ENCODE measurements at regions not wholly inside any gene's neighbourhood (a gene's known extent, or its start where the extent isn't known, plus 50 kb on each side); places are given as distances from the start of the nearest gene placed in this dataset.

GRCh38 chr2:107383691-107384090 lies 443.0 kb upstream of the RGPD4 start:
- intact Hi-C loops (cut with micrococcal nuclease; ENCODE audit: unreplicated experiment) = no loop called here
- Histone ChIP-seq H3K27me3 (ENCODE audit: insufficient read depth, low read depth) (no peaks in the 10 kb centered on the region), H3K36me3 (ENCODE audit: low read depth) (no peaks in the 10 kb centered on the region), H2AFZ (no peak overlapping the region), H3F3A (ENCODE audit: insufficient read depth, low read depth) (no peaks in the 10 kb centered on the region), H3K4me3 (no peak overlapping the region), H3K9me3 (ENCODE audit: insufficient read depth, low read depth) (no peaks in the 10 kb centered on the region), H4K20me1 (ENCODE audit: insufficient read depth) (no peaks in the 10 kb centered on the region), H3K79me2 (ENCODE audit: low read depth) (no peaks in the 10 kb centered on the region), H3K4me2 (no peak overlapping the region), H3K4me1 (replicated peaks; ENCODE audit: insufficient read depth) (no peaks in the 10 kb centered on the region), H3K27ac (no peak overlapping the region), H3K9me2 (ENCODE audit: insufficient read depth) (no peaks in the 10 kb centered on the region)
- ChIA-PET CTCF (no interaction called here), POLR2A (ENCODE audit: unreplicated experiment) (no interaction called here)
- no TSS peak for BruUV-seq (replicated peaks)
- DNase-seq = no peak
- TF ChIP-seq EZH2 (IDR thresholded peaks at IDR 0.05; ENCODE audit: low read depth) = no peak
- no peak for TF ChIP-seq CTCF (conservative IDR thresholded peaks at IDR 0.05)

GRCh38 chr2:107384422-107384821 lies 442.3 kb upstream of the RGPD4 start:
- no peaks in the 10 kb centered on the region for H3K4me1 ChIP-seq (replicated peaks; ENCODE audit: insufficient read depth)
- no peaks in the 10 kb centered on the region for H4K20me1 ChIP-seq (ENCODE audit: insufficient read depth)
- no peaks in the 10 kb centered on the region for H3K36me3 ChIP-seq (ENCODE audit: low read depth)
- no peak overlapping the region for H3K27ac ChIP-seq
- H3K79me2 ChIP-seq (ENCODE audit: low read depth) = no peaks in the 10 kb centered on the region
- H3K27me3 ChIP-seq (ENCODE audit: insufficient read depth, low read depth) = no peaks in the 10 kb centered on the region
- H3K4me3 ChIP-seq = no peak overlapping the region
- POLR2A ChIA-PET (ENCODE audit: unreplicated experiment) = no interaction called here
- no peak for TF ChIP-seq CTCF (conservative IDR thresholded peaks at IDR 0.05)
- no peak for TF ChIP-seq EZH2 (IDR thresholded peaks at IDR 0.05; ENCODE audit: low read depth)
- no peaks in the 10 kb centered on the region for H3F3A ChIP-seq (ENCODE audit: insufficient read depth, low read depth)
- H3K9me3 ChIP-seq (ENCODE audit: insufficient read depth, low read depth) = no peaks in the 10 kb centered on the region
- intact Hi-C loops (cut with micrococcal nuclease; ENCODE audit: unreplicated experiment) = no loop called here
- H3K9me2 ChIP-seq (ENCODE audit: insufficient read depth) = no peaks in the 10 kb centered on the region
- H3K4me2 ChIP-seq = no peak overlapping the region
- no peak overlapping the region for H2AFZ ChIP-seq
- DNase-seq = no peak
- CTCF ChIA-PET = no interaction called here
- BruUV-seq (replicated peaks) = no TSS peak

- no peak overlapping the region for H2AFZ ChIP-seq
- BruUV-seq (replicated peaks) = no TSS peak
These were observed 440.8 kb upstream of the RGPD4 start for GRCh38 chr2:107385921-107386320.

More at GRCh38 chr2:107385921-107386320, 440.8 kb upstream of the RGPD4 start:
- H3K27me3 ChIP-seq (ENCODE audit: insufficient read depth, low read depth) = no peaks in the 10 kb centered on the region
- no peaks in the 10 kb centered on the region for H3K36me3 ChIP-seq (ENCODE audit: low read depth)
- no peaks in the 10 kb centered on the region for H3K79me2 ChIP-seq (ENCODE audit: low read depth)
- H3K27ac ChIP-seq = no peak overlapping the region
- intact Hi-C loops (cut with micrococcal nuclease; ENCODE audit: unreplicated experiment) = no loop called here
- no peaks in the 10 kb centered on the region for H4K20me1 ChIP-seq (ENCODE audit: insufficient read depth)
- H3F3A ChIP-seq (ENCODE audit: insufficient read depth, low read depth) = no peaks in the 10 kb centered on the region
- TF ChIP-seq EZH2 (IDR thresholded peaks at IDR 0.05; ENCODE audit: low read depth) = no peak
- no peak for TF ChIP-seq CTCF (conservative IDR thresholded peaks at IDR 0.05)
- CTCF ChIA-PET = no interaction called here
- POLR2A ChIA-PET (ENCODE audit: unreplicated experiment) = no interaction called here
- no peaks in the 10 kb centered on the region for H3K9me2 ChIP-seq (ENCODE audit: insufficient read depth)
- no peaks in the 10 kb centered on the region for H3K9me3 ChIP-seq (ENCODE audit: insufficient read depth, low read depth)
- DNase-seq = no peak
- no peak overlapping the region for H3K4me2 ChIP-seq
- H3K4me1 ChIP-seq (replicated peaks; ENCODE audit: insufficient read depth) = no peaks in the 10 kb centered on the region
- H3K4me3 ChIP-seq = no peak overlapping the region
